Keratinocyte (primary cell): ENCODE measurements at regions not wholly inside any gene's neighbourhood (a gene's known extent, or its start where the extent isn't known, plus 50 kb on each side); places are given as distances from the start of the nearest gene placed in this dataset.

Experiments used
- CTCF ChIP-seq, 3 experiments: IDR thresholded peaks in 1 of 3; conservative IDR thresholded peaks in 1 of 3; optimal IDR thresholded peaks in 1 of 3; 2 replicates in 2 of 3; 3 replicates in 1 of 3; pipeline versions ENCODE3 to v1.5.1; 2011; ENCODE audit warnings: low read length in 3 of 3, mild to moderate bottlenecking in 3 of 3, moderate library complexity in 2 of 3, control low read depth in 1 of 3, inconsistent platforms in 1 of 3; ENCODE audit not compliant: insufficient read depth in 2 of 3; ENCODE audit errors: extremely low read depth in 1 of 3
- EZH2 ChIP-seq: IDR thresholded peaks from one replicate; pipeline ENCODE4 v1.6.1; 2012; ENCODE audit warnings: inconsistent platforms, mild to moderate bottlenecking, low read length, moderate library complexity

GRCh38 chr7:20038676-20039075, 178.5 kb downstream of the MACC1 start:
- TF ChIP-seq CTCF (optimal IDR thresholded peaks at IDR 0.05 in 1 of 3, IDR thresholded peaks at IDR 0.05 in 1 of 3, conservative IDR thresholded peaks at IDR 0.05 in 1 of 3; ENCODE audit: extremely low read depth in 1 of 3, insufficient read depth in 2 of 3, low read length in 3 of 3) = no peak
- no peak for TF ChIP-seq EZH2
